MG63 (cell line): ENCODE measurements at regions not wholly inside any gene's neighbourhood (a gene's known extent, or its start where the extent isn't known, plus 50 kb on each side); places are given as distances from the start of the nearest gene placed in this dataset.
A peak's percentile ranks its signal among the peaks of the same experiment; 100 is the strongest.
"Not testable (repeated sequence)": the region's sequence is repeated elsewhere in the genome, so short reads cannot be mapped to it uniquely, and the experiment has no call there.

Experiments
- DNase-seq: peaks from one replicate; pipeline ENCODE4 v3.0.0-alpha.2; 2020
- H3K27me3 ChIP-seq: fragments of 250-450 bp; sonication (Bioruptor Pico); 2 replicates; pipeline ENCODE4 v1.5.1; 2020; ENCODE audit warnings: mild to moderate bottlenecking, moderate library complexity
- H3K36me3 ChIP-seq: fragments of 250-450 bp; sonication (Bioruptor Pico); 2 replicates; pipeline ENCODE4 v1.5.1; 2020; ENCODE audit warnings: mild to moderate bottlenecking, moderate library complexity
- H3K4me3 ChIP-seq: fragments of 250-450 bp; sonication (Bioruptor Pico); 2 replicates; pipeline ENCODE4 v1.5.1; 2020; ENCODE audit warnings: mild to moderate bottlenecking, moderate library complexity
- H3K9me3 ChIP-seq: fragments of 250-450 bp; sonication (Bioruptor Pico); 2 replicates; pipeline ENCODE4 v1.5.1; 2020; ENCODE audit warnings: mild to moderate bottlenecking, moderate library complexity

- no peaks in the 10 kb centered on the region for H3K9me3 ChIP-seq
- no peaks in the 10 kb centered on the region for H3K36me3 ChIP-seq
- DNase-seq: no peak
- H3K4me3 ChIP-seq: no peak overlapping the region
- no peaks in the 10 kb centered on the region for H3K27me3 ChIP-seq
Measured at GRCh38 chr6:16991981-16992629, 109.7 kb upstream of the STMND1 start.

GRCh38 chr6:16989976-16990375 is 111.9 kb upstream of the STMND1 start:
- DNase-seq, H3K9me3 ChIP-seq, H3K27me3 ChIP-seq, H3K4me3 ChIP-seq, H3K36me3 ChIP-seq: not testable (repeated sequence)

GRCh38 chr6:16989382-16989781 is 112.5 kb upstream of the STMND1 start:
- H3K36me3 ChIP-seq: no peaks in the 10 kb centered on the region
- H3K9me3 ChIP-seq: no peaks in the 10 kb centered on the region
- no peaks in the 10 kb centered on the region for H3K27me3 ChIP-seq
- DNase-seq: no peak
- no peak overlapping the region for H3K4me3 ChIP-seq

GRCh38 chr6:16987996-16988395 is 113.9 kb upstream of the STMND1 start:
- Histone ChIP-seq H3K27me3 (no peaks in the 10 kb centered on the region), H3K36me3 (no peaks in the 10 kb centered on the region), H3K4me3 (no peak overlapping the region), H3K9me3 (no peaks in the 10 kb centered on the region)
- no peak for DNase-seq

- Histone ChIP-seq H3K4me3 (peak overlapping the region; percentile 9; the same call in 1 of the 2 replicates), H3K27me3 (no peaks in the 10 kb centered on the region), H3K36me3 (no peaks in the 10 kb centered on the region), H3K9me3 (no peaks in the 10 kb centered on the region)
- DNase-seq: peak; percentile 81
Measured at GRCh38 chr6:16985513-16986284, 116.2 kb upstream of the STMND1 start.

GRCh38 chr6:16982807-16983206 is 119.0 kb upstream of the STMND1 start:
- DNase-seq: peak; percentile 64
- no peaks in the 10 kb centered on the region for H3K9me3 ChIP-seq
- no peaks in the 10 kb centered on the region for H3K36me3 ChIP-seq
- no peaks in the 10 kb centered on the region for H3K27me3 ChIP-seq
- no peak overlapping the region for H3K4me3 ChIP-seq

GRCh38 chr6:16979677-16980370 is 122.0 kb upstream of the STMND1 start:
- H3K36me3 ChIP-seq: no peaks in the 10 kb centered on the region
- H3K27me3 ChIP-seq: no peaks in the 10 kb centered on the region
- H3K4me3 ChIP-seq: no peak overlapping the region
- no peaks in the 10 kb centered on the region for H3K9me3 ChIP-seq
- DNase-seq: no peak

- DNase-seq: no peak
- Histone ChIP-seq H3K4me3 (no peak overlapping the region), H3K9me3 (no peaks in the 10 kb centered on the region), H3K27me3 (no peaks in the 10 kb centered on the region), H3K36me3 (no peaks in the 10 kb centered on the region)
Measured at GRCh38 chr6:16978686-16979085, 123.2 kb upstream of the STMND1 start.

- Histone ChIP-seq H3K4me3 (no peak overlapping the region), H3K27me3 (no peaks in the 10 kb centered on the region), H3K9me3 (no peaks in the 10 kb centered on the region), H3K36me3 (no peaks in the 10 kb centered on the region)
- no peak for DNase-seq
Measured at GRCh38 chr6:16976385-16977183, 125.3 kb upstream of the STMND1 start.

GRCh38 chr6:16974704-16975359 is 127.0 kb upstream of the STMND1 start:
- Histone ChIP-seq H3K9me3 (no peaks in the 10 kb centered on the region), H3K27me3 (no peaks in the 10 kb centered on the region), H3K4me3 (no peak overlapping the region), H3K36me3 (no peaks in the 10 kb centered on the region)
- no peak for DNase-seq

- Histone ChIP-seq H3K36me3 (no peaks in the 10 kb centered on the region), H3K27me3 (no peaks in the 10 kb centered on the region), H3K9me3 (no peaks in the 10 kb centered on the region), H3K4me3 (no peak overlapping the region)
- no peak for DNase-seq
Measured at GRCh38 chr6:16974387-16974673, 127.5 kb upstream of the STMND1 start.

- Histone ChIP-seq H3K27me3 (no peaks in the 10 kb centered on the region), H3K4me3 (no peak overlapping the region), H3K9me3 (no peaks in the 10 kb centered on the region), H3K36me3 (no peaks in the 10 kb centered on the region)
- DNase-seq: no peak
Measured at GRCh38 chr6:16973545-16974386, 128.1 kb upstream of the STMND1 start.

- H3K27me3 ChIP-seq: no peaks in the 10 kb centered on the region
- no peaks in the 10 kb centered on the region for H3K9me3 ChIP-seq
- DNase-seq: no peak
- H3K36me3 ChIP-seq: no peaks in the 10 kb centered on the region
- H3K4me3 ChIP-seq: no peak overlapping the region
Measured at GRCh38 chr6:16973051-16973450, 128.8 kb upstream of the STMND1 start.

- H3K27me3 ChIP-seq: no peaks in the 10 kb centered on the region
- no peaks in the 10 kb centered on the region for H3K36me3 ChIP-seq
- no peak overlapping the region for H3K4me3 ChIP-seq
- no peaks in the 10 kb centered on the region for H3K9me3 ChIP-seq
- no peak for DNase-seq
Measured at GRCh38 chr6:16972535-16972934, 129.3 kb upstream of the STMND1 start.

GRCh38 chr6:16969699-16970655 is 131.9 kb upstream of the STMND1 start:
- no peak for DNase-seq
- Histone ChIP-seq H3K4me3 (no peak overlapping the region), H3K27me3 (no peaks in the 10 kb centered on the region), H3K36me3 (no peaks in the 10 kb centered on the region), H3K9me3 (no peaks in the 10 kb centered on the region)
